SHP77 (cell line): ENCODE measurements at regions not wholly inside any gene's neighbourhood (a gene's known extent, or its start where the extent isn't known, plus 50 kb on each side); places are given as distances from the start of the nearest gene placed in this dataset.
"Not testable (repeated sequence)": the region's sequence is repeated elsewhere in the genome, so short reads cannot be mapped to it uniquely, and the experiment has no call there.

Experiments
- DNase-seq, 2 experiments: peaks; one replicate each; lab custom pipeline; 2025; lab: John Stamatoyannopoulos, UW

DNA sequence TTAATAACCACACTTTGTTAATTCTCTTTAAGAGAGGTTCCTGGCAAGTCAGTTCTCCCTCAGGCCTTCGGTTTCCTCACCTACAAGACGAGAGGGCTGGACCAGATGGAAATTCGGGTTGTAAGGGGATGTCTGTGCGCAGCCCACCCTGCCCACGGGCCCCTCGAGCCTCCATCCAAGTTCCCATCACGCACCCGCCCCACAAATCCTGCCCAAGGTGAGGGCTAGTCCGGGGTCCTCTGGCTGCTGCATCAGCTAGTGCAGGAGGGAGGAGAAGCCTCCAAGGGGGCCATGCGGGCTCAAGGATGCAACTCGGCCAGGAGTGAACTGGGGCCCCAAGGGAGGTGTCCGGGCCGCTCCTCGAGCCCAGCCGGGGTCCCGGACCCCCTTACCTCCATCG is 169.6 kb upstream of the TP53TG3 start:
- DNase-seq, result not testable (repeated sequence)

- not testable (repeated sequence) for DNase-seq
Measured at GRCh38 chr16:32842844-32843243, 166.9 kb upstream of the TP53TG3 start.

- not testable (repeated sequence) for DNase-seq
Measured at GRCh38 chr16:32807280-32807679, 131.3 kb upstream of the TP53TG3 start.

DNA sequence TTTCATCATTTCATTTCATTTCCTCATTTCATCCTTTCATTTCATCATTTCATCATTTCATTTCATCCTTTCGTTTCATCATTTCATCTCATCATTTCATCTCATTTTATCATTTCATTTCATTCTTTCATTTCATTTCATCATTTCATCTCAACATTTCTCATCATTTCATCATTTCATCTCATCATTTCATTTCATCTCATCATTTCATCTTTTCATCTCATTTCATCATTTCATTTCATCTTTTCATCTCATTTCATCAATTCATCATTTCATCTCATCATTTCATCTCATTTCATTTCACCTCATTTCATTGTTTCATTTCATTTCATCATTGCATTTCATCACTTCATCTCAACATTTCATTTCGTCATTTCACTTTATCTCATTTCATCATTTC is 129.7 kb upstream of the TP53TG3 start:
- DNase-seq, result not testable (repeated sequence)
